DOHH2 (cell line): ENCODE measurements at regions not wholly inside any gene's neighbourhood (a gene's known extent, or its start where the extent isn't known, plus 50 kb on each side); places are given as distances from the start of the nearest gene placed in this dataset.

Experiments
- EZH2phosphoT487 ChIP-seq: fragments of 200-600 bp; sonication (generic); IDR thresholded peaks from 2 replicates; pipeline ENCODE4 v1.6.1; 2017; ENCODE audit warnings: borderline replicate concordance, mild to moderate bottlenecking, antibody characterized with exemption, low read length, moderate library complexity, mixed read lengths
- TF ChIP-seq, protein P1 (sequence below): fragments of 200-600 bp; sonication (generic); IDR thresholded peaks from one replicate; pipeline ENCODE4 v1.5.1; 2014; ENCODE audit warnings: antibody characterized with exemption, mild to moderate bottlenecking, low read depth, low read length; ENCODE audit not compliant: poor library complexity, severe bottlenecking

DNA sequence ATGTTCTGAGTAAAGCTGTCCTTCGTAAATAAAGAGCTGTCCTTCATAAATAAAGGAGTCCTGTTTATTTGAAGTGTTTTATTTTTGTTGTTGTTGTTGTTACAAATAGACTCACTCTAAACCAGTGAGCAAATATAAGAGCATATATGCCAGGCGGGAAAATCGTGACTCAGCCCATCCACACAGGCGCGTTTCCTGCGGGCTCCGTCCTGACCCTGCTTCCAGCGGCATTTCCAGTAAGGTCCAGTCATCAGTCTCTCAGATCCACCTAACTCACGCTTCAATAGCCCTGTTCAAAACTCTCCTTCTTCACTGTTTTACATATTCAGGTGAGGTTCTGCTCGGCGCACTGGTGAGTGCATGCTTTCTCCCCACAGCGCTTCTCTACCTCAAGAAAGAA lies 277.2 kb upstream of the ADARB2 start:
- TF ChIP-seq, protein P1, sequence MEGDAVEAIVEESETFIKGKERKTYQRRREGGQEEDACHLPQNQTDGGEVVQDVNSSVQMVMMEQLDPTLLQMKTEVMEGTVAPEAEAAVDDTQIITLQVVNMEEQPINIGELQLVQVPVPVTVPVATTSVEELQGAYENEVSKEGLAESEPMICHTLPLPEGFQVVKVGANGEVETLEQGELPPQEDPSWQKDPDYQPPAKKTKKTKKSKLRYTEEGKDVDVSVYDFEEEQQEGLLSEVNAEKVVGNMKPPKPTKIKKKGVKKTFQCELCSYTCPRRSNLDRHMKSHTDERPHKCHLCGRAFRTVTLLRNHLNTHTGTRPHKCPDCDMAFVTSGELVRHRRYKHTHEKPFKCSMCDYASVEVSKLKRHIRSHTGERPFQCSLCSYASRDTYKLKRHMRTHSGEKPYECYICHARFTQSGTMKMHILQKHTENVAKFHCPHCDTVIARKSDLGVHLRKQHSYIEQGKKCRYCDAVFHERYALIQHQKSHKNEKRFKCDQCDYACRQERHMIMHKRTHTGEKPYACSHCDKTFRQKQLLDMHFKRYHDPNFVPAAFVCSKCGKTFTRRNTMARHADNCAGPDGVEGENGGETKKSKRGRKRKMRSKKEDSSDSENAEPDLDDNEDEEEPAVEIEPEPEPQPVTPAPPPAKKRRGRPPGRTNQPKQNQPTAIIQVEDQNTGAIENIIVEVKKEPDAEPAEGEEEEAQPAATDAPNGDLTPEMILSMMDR = no peak
- no peak for TF ChIP-seq EZH2phosphoT487
